GM21529 (cell line): ENCODE measurements at regions not wholly inside any gene's neighbourhood (a gene's known extent, or its start where the extent isn't known, plus 50 kb on each side); places are given as distances from the start of the nearest gene placed in this dataset.

Experiments
- ATAC-seq: cut with Tn5 transposase; IDR thresholded peaks from one replicate; pipeline ENCODE4 v1.9.1; 2021; ENCODE audit not compliant: unreplicated experiment

GRCh38 chr4:14887842-14888433 lies 114.3 kb upstream of the CPEB2 start:
- ATAC-seq, result no peak

- no peak for ATAC-seq
Measured at GRCh38 chr4:14888790-14889572, 113.3 kb upstream of the CPEB2 start.

GRCh38 chr4:14892563-14892962 lies 109.7 kb upstream of the CPEB2 start:
- ATAC-seq, result no peak

- ATAC-seq, result no peak
Measured at GRCh38 chr4:14893713-14894112, 108.6 kb upstream of the CPEB2 start.

GRCh38 chr4:14894392-14895292 lies 107.6 kb upstream of the CPEB2 start:
- no peak for ATAC-seq

GRCh38 chr4:14896656-14897175 lies 105.6 kb upstream of the CPEB2 start:
- ATAC-seq, result no peak

- ATAC-seq, result no peak
Measured at GRCh38 chr4:14897217-14897616, 105.1 kb upstream of the CPEB2 start.

GRCh38 chr4:14898989-14899388 lies 103.3 kb upstream of the CPEB2 start:
- ATAC-seq, result no peak

GRCh38 chr4:14902342-14902741 lies 99.9 kb upstream of the CPEB2 start:
- no peak for ATAC-seq

- no peak for ATAC-seq
Measured at GRCh38 chr4:14903321-14903720, 99.0 kb upstream of the CPEB2 start.

- ATAC-seq, result no peak
Measured at GRCh38 chr4:14906805-14907204, 95.5 kb upstream of the CPEB2 start.

- ATAC-seq, result no peak
Measured at GRCh38 chr4:14908635-14909034, 93.6 kb upstream of the CPEB2 start.

GRCh38 chr4:14910411-14910810 lies 91.9 kb upstream of the CPEB2 start:
- no peak for ATAC-seq

GRCh38 chr4:14912426-14912825 lies 89.9 kb upstream of the CPEB2 start:
- no peak for ATAC-seq

GRCh38 chr4:14915018-14915417 lies 87.3 kb upstream of the CPEB2 start:
- ATAC-seq, result no peak

- ATAC-seq, result no peak
Measured at GRCh38 chr4:14916554-14917297, 85.6 kb upstream of the CPEB2 start.

GRCh38 chr4:14917298-14917633 lies 85.0 kb upstream of the CPEB2 start:
- ATAC-seq, result no peak

GRCh38 chr4:14918336-14918735 lies 83.9 kb upstream of the CPEB2 start:
- ATAC-seq, result no peak

- no peak for ATAC-seq
Measured at GRCh38 chr4:14919785-14920184, 82.5 kb upstream of the CPEB2 start.

GRCh38 chr4:14920237-14920636 lies 82.0 kb upstream of the CPEB2 start:
- ATAC-seq, result no peak

GRCh38 chr4:14920759-14921320 lies 81.4 kb upstream of the CPEB2 start:
- ATAC-seq, result no peak
